GM12891 (cell line): ENCODE measurements at regions not wholly inside any gene's neighbourhood (a gene's known extent, or its start where the extent isn't known, plus 50 kb on each side); places are given as distances from the start of the nearest gene placed in this dataset.

ENCODE experiments used
- POLR2A ChIP-seq: IDR thresholded peaks from 2 replicates; pipeline ENCODE4 v1.6.1; 2011; ENCODE audit warnings: low read depth, low read length, control low read depth
- POLR2AphosphoS5 ChIP-seq: IDR thresholded peaks from 2 replicates; pipeline ENCODE4 v1.6.1; 2011; ENCODE audit warnings: low read depth, low read length, control low read depth
- SPI1 ChIP-seq: IDR thresholded peaks from 2 replicates; pipeline ENCODE4 v1.6.1; 2011; ENCODE audit warnings: low read depth, low read length, control low read depth
- TAF1 ChIP-seq: IDR thresholded peaks from 2 replicates; pipeline ENCODE4 v1.6.1; 2011; ENCODE audit warnings: low read depth, low read length, control low read depth

DNA sequence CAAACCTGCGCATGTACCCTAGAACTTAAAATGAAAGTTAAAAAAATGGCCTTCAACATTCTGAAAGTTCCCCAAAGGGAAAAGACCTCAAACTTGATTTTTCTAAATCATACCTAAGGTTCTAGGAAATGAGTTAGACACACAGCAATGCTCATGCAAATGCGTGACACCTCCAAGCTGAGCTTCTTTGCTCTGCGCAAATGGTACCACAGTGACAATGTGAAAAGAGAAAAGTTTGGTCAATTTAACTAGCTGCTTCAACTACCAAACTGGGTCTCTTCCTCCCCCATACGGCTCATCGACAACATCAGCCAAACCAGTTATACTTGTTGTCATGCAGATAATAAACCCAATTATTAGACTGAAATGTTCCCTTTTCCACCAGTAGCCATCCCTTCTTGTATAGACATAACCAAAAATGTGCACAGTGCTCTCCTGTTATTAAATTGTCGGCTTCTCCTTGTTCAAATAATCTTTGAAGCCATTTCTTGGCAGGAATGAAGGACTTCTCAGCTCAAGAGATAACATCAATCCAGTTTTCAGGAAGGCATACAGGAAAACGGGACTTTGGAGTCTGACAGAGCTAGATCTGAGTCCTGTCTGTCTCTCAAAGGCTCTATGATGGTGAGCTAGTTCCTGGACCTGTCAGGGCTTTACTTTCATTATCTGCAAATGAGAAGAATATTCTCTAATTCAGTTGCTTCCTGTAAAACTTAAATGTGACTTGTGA is 185.6 kb upstream of the NR3C1 start:
- no peak for TF ChIP-seq POLR2A
- TF ChIP-seq TAF1: no peak
- TF ChIP-seq POLR2AphosphoS5: no peak
- no peak for TF ChIP-seq SPI1
